NCI-H1694 (cell line): ENCODE measurements at regions not wholly inside any gene's neighbourhood (a gene's known extent, or its start where the extent isn't known, plus 50 kb on each side); places are given as distances from the start of the nearest gene placed in this dataset.
A peak's percentile ranks its signal among the peaks of the same experiment; 100 is the strongest.

ENCODE experiments used
- DNase-seq: peaks from one replicate; lab custom pipeline; 2025; lab: John Stamatoyannopoulos, UW

GRCh38 chr22:47610764-47611163 is 848.3 kb downstream of the TBC1D22A start:
- DNase-seq = no peak

- no peak for DNase-seq
Measured at GRCh38 chr22:47610281-47610680, 847.8 kb downstream of the TBC1D22A start.

DNA sequence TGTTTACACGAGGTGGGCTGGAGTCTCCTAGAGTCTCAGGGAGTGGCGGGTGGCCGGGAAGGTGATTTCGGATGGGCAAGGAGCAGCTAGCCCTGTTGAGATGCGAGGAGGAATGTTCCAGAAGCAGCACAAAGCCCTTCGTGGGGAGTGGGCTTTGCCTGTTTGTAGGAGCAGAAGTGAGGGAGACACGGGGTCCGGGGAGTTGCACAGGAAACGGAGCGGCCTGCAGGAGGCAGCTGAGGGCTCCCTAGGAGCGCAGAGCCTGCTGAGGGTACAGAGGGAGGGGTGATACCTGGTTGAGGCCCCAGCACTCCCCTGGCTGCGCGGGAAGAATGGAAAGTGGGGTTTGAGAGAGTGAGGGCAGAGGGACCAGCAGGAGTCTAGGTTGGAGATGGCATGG is 847.2 kb downstream of the TBC1D22A start:
- no peak for DNase-seq

- DNase-seq = no peak
Measured at GRCh38 chr22:47608421-47608820, 846.0 kb downstream of the TBC1D22A start.

- DNase-seq = no peak
Measured at GRCh38 chr22:47607486-47607885, 845.0 kb downstream of the TBC1D22A start.

GRCh38 chr22:47606426-47606825 is 844.0 kb downstream of the TBC1D22A start:
- no peak for DNase-seq

DNA sequence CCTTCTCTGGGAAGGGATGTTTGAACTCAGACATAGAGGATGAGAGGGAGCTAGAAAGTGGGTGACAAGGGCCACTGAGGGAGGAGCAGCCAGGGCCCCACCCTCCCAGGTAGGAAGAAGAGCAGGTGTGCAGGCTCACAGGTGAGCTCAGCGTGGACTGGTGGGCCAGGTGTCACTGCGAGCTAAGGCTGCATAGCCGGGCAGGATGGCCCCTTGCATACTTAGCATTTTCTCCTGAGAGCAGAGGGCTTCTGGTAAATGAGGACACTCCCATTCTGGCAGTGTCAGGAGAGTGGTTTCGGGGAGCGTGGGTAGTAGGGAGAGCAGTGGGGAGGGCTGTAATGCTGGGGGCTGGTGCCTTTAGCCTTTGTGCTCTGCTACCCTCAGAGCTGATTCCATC is 843.4 kb downstream of the TBC1D22A start:
- DNase-seq = no peak

DNA sequence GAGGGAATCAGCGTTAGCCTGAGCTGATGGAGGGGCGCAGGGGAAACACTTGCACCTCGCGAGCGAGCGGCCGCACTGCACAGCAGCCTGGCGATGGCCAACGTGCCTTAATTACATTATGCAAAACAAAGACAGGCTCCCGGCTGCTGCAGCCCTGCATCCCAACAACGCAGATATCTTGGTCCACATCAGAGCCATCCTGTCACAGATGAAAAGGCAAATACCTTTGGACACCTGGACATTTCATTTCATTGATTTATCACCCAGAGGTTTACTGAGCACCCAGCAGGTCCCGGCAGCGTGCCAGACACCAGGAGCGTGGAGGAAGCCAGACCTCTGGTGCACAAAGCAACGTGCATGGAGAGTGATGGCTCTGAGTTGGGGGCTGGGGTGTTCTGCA is 843.0 kb downstream of the TBC1D22A start:
- no peak for DNase-seq

- no peak for DNase-seq
Measured at GRCh38 chr22:47604563-47604962, 842.1 kb downstream of the TBC1D22A start.

DNA sequence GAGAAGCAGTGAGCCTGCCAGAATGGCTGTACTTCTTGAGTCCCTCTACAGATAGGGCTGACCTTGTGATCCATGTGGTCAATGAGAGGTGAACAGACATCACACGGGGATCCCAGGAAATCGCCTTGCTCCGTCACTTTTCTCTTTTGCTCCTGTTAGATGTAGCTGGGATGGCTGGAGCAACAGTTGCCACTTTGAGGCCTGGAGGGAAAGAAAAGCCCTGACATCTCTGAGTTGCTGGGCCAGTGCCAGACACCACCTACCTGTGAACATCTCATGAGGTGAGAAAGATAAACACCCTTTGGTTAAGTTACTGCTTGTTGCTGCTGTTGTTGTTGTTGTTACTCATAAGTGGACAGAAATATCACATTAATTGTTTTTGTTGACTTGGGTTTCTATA is 840.3 kb downstream of the TBC1D22A start:
- DNase-seq = no peak

DNA sequence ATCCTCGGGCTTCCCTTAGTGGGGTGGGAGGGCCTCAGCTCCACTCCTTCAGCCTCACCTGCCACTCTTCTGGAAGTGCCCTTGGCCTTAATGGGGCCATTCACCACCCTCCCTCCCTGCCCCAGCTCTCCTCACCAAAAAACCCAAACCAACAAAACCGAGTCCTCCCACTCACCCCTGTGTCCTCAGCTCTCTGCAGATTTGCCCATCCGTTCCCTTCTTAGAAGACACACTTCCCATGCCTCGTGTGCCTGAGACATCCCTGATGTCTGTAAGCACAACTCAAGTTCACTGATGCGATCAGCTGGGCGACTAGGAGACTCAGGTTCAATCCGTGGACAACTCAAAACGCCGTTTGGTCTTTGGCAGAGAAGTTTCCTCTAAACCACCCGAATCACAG is 839.2 kb downstream of the TBC1D22A start:
- DNase-seq = no peak

DNA sequence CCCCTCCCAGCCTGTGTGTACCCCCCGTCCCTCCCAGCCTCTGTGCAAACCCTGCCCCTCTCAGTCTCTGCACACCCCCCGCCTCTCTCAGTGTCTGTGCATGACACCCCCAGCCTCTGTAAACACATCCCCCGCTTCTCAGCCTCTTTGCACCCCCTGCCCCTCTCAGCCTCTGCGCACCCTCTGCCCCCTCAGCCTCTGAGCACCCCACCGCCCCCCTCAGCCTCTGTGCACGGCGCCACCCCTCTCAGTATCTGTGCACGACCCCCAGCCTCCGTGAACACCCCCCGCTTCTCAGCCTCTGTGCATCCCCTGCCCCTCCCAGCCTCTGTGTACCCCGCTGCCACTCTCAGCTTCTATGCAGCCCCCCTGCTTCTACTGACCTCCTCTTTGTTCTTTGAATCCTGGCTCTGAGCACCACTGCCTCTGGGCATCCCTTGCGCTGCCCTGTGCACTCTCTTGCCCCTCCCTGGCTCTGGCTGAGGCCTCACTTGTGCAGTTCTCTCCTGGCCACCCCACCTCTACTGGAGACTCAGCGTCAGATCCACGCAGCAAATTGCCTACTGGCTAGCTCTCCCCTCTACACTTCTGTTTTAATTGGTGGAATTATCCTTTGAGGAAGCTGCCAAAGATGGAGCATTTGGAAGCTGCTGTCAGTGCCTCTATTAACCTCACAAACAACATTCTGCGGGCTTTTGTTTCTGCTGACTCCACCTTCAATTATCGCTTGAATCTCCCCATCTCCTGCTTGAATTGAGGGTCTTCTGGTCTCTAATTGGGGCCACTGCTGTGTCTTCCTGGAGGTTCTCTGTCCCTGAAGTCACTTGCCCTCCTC is 838.6 kb downstream of the TBC1D22A start:
- no peak for DNase-seq

GRCh38 chr22:47600281-47600680 is 837.8 kb downstream of the TBC1D22A start:
- no peak for DNase-seq

DNA sequence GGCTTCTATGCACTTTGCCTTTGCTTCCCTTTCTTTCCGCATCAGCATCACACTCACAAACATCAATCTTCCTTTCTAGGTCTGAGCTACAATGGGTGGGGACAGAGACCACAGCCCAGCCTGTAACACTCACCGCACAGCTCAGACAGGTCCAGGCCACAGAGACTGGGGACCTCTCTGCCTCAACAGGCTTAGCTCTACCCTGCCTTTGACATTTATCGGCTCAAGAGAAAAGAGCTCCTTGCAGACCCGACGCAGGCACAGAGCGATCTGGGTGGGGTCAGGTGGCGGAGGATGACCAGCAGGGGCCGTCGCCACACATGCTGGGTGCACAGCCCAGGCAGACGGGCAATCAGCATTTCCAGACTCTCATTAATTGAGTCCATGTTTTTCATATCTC is 837.3 kb downstream of the TBC1D22A start:
- no peak for DNase-seq

DNA sequence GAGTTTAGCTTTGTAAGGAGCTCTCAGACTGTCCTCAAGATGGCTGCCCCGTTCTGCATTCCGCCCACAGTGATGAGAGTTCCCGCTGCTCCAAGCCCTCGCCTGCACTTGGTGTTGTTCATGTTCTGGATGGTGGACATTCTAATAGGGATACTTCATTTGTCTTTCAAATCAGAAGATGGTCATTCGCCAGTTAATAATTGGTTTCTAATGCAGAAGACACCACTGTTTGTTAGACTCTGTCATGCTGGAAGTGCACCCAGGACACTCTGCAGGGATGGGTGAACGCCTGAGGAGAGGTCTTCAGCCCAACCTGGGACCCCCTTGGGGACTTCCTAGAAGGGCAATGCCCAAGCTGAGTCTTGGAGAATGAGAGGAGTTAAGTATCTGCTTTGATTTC is 836.4 kb downstream of the TBC1D22A start:
- DNase-seq = no peak

DNA sequence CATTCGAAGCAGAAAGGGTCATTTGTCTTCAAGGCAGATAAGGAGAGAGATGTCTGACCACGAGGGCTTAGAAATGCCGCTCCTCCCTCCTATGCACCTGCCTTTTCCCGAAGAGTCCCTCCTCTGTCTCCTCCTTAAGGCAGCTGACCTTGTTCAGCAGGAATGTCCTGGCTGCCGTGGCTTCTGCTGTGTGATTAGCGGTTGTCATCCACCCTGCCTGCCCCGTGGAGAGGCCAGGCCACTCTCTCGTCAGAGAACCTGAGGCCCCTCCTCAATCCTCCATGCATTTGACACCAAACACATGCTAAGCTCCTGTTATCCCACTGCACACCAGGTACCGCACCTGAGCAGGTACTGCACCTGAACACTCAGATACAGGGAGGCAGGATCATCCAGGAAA is 834.6 kb downstream of the TBC1D22A start:
- DNase-seq = no peak

- DNase-seq = no peak
Measured at GRCh38 chr22:47596176-47596690, 833.8 kb downstream of the TBC1D22A start.

DNA sequence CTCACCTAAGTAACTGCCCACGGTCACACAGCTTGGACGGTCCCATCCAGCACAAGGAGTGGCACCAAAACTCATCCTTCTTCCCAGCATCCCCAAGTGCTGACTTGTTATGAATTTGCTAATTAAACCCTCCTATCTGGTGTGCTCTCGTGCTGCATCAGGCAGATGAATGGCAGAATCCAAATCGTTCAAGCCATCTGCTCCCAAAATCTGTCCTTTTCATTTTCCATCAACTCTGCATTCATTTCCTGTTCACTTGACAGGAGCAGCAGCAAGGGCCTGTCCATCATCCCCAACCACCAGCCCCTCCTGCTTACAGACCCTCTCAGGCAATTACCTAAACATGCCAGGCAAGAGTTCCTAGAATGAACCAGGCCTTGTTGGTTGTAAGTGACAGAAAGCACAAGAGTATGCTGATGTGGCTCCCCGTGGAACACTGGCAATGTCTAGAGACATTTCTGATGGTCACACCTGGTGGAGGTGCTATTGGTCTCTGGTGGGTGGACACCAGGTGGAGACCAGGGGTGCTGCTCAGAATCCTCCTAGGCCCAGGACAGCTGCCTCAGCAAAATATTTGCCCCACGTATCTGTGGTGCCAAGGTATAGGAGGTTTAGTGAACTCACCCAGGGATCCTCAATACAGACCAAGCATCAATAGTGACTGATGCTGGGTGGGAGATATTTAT is 832.5 kb downstream of the TBC1D22A start:
- peak; percentile 75 for DNase-seq

- no peak for DNase-seq
Measured at GRCh38 chr22:47593911-47594311, 831.5 kb downstream of the TBC1D22A start.

- no peak for DNase-seq
Measured at GRCh38 chr22:47593291-47593690, 830.8 kb downstream of the TBC1D22A start.

- no peak for DNase-seq
Measured at GRCh38 chr22:47592791-47593190, 830.3 kb downstream of the TBC1D22A start.

DNA sequence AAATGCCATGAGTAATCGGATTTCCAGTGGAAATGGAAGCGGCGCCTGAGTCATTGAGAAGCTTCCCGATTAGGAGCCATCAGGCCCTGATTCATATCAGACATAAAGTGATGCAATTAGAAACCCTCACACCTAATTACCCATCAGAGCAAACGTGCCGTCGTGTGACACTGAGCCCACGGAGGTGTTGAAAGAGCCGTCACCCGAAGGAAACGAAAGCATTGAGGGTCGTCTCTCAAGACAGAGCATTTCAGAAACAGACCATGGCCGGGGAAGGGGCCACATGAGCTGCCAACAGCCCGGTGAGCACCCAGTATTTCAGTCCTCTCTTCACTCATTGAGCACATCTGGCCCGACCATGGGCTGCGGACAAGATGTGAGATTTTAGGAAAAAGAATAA is 829.3 kb downstream of the TBC1D22A start:
- no peak for DNase-seq

GRCh38 chr22:47591016-47591415 is 828.6 kb downstream of the TBC1D22A start:
- DNase-seq = no peak
